ENCODE measurements at regions not wholly inside any gene's neighbourhood (a gene's known extent, or its start where the extent isn't known, plus 50 kb on each side); places are given as distances from the start of the nearest gene placed in this dataset.

DNA sequence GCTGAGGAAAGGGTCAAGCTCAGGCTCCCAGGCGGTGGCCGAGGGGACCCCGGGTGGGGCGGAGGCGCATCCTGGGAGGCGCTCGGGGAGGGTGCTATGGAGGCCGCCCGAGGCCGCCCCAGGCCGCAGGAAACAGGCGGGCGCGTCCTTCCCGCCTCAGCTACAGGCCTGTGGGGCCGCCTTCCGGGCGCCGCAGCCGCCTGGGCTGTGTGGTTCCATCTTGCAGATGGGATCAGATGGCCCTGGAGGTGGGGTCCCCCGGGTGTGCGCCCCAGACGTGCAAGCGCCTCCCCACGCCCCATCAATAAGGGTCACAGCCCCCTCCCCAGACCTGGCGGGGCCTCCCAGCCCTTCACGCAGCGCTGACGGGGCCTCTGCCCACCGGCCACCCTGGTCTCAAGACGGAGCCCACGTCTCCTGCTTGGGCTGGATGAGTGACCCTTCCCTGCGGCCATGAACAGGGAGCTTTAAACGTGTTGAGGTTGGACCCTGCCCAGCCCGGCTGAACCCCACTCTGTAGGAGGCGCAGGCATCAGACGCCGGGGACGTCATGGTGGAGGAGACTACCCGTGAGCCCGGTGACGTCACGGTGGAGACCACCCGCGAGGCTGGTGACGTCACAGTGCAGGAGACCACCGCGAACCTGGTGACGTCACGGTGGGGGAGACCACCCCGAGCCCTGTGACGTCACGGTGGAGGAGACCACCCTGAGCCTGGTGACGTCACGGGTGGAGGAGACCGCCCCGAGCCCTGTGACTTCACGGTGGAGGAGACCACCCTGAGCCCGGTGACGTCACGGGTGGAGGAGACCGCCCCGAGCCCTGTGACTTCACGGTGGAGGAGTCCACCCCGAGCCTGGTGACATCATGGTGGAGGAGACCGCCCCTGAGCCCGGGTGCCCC is 267.0 kb downstream of the DLL1 start (continued):
- TF ChIP-seq, protein P1, sequence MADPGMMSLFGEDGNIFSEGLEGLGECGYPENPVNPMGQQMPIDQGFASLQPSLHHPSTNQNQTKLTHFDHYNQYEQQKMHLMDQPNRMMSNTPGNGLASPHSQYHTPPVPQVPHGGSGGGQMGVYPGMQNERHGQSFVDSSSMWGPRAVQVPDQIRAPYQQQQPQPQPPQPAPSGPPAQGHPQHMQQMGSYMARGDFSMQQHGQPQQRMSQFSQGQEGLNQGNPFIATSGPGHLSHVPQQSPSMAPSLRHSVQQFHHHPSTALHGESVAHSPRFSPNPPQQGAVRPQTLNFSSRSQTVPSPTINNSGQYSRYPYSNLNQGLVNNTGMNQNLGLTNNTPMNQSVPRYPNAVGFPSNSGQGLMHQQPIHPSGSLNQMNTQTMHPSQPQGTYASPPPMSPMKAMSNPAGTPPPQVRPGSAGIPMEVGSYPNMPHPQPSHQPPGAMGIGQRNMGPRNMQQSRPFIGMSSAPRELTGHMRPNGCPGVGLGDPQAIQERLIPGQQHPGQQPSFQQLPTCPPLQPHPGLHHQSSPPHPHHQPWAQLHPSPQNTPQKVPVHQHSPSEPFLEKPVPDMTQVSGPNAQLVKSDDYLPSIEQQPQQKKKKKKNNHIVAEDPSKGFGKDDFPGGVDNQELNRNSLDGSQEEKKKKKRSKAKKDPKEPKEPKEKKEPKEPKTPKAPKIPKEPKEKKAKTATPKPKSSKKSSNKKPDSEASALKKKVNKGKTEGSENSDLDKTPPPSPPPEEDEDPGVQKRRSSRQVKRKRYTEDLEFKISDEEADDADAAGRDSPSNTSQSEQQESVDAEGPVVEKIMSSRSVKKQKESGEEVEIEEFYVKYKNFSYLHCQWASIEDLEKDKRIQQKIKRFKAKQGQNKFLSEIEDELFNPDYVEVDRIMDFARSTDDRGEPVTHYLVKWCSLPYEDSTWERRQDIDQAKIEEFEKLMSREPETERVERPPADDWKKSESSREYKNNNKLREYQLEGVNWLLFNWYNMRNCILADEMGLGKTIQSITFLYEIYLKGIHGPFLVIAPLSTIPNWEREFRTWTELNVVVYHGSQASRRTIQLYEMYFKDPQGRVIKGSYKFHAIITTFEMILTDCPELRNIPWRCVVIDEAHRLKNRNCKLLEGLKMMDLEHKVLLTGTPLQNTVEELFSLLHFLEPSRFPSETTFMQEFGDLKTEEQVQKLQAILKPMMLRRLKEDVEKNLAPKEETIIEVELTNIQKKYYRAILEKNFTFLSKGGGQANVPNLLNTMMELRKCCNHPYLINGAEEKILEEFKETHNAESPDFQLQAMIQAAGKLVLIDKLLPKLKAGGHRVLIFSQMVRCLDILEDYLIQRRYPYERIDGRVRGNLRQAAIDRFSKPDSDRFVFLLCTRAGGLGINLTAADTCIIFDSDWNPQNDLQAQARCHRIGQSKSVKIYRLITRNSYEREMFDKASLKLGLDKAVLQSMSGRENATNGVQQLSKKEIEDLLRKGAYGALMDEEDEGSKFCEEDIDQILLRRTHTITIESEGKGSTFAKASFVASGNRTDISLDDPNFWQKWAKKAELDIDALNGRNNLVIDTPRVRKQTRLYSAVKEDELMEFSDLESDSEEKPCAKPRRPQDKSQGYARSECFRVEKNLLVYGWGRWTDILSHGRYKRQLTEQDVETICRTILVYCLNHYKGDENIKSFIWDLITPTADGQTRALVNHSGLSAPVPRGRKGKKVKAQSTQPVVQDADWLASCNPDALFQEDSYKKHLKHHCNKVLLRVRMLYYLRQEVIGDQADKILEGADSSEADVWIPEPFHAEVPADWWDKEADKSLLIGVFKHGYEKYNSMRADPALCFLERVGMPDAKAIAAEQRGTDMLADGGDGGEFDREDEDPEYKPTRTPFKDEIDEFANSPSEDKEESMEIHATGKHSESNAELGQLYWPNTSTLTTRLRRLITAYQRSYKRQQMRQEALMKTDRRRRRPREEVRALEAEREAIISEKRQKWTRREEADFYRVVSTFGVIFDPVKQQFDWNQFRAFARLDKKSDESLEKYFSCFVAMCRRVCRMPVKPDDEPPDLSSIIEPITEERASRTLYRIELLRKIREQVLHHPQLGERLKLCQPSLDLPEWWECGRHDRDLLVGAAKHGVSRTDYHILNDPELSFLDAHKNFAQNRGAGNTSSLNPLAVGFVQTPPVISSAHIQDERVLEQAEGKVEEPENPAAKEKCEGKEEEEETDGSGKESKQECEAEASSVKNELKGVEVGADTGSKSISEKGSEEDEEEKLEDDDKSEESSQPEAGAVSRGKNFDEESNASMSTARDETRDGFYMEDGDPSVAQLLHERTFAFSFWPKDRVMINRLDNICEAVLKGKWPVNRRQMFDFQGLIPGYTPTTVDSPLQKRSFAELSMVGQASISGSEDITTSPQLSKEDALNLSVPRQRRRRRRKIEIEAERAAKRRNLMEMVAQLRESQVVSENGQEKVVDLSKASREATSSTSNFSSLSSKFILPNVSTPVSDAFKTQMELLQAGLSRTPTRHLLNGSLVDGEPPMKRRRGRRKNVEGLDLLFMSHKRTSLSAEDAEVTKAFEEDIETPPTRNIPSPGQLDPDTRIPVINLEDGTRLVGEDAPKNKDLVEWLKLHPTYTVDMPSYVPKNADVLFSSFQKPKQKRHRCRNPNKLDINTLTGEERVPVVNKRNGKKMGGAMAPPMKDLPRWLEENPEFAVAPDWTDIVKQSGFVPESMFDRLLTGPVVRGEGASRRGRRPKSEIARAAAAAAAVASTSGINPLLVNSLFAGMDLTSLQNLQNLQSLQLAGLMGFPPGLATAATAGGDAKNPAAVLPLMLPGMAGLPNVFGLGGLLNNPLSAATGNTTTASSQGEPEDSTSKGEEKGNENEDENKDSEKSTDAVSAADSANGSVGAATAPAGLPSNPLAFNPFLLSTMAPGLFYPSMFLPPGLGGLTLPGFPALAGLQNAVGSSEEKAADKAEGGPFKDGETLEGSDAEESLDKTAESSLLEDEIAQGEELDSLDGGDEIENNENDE (IDR thresholded peaks at IDR 0.05; ENCODE audit: insufficient replicate concordance, low read length), result no peak
- TF ChIP-seq YY1 (IDR thresholded peaks at IDR 0.05; ENCODE audit: low read depth, low read length), result no peak
- no peak for TF ChIP-seq GTF2F1 (IDR thresholded peaks at IDR 0.05; ENCODE audit: borderline replicate concordance, low read depth, low read length)
- no peak for TF ChIP-seq CHD1 (IDR thresholded peaks at IDR 0.05; ENCODE audit: low read depth, low read length)
- no peak for TF ChIP-seq PHF8 (conservative IDR thresholded peaks at IDR 0.05; ENCODE audit: low read depth, low read length)
- TF ChIP-seq GABPA (IDR thresholded peaks at IDR 0.05; ENCODE audit: borderline replicate concordance, insufficient read depth, low read length), result no peak
- TF ChIP-seq, protein P2, sequence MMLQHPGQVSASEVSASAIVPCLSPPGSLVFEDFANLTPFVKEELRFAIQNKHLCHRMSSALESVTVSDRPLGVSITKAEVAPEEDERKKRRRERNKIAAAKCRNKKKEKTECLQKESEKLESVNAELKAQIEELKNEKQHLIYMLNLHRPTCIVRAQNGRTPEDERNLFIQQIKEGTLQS (IDR thresholded peaks at IDR 0.05; ENCODE audit: insufficient read depth, low read depth, low read length), result no peak
- TF ChIP-seq SAP30 (IDR thresholded peaks at IDR 0.05; ENCODE audit: insufficient read depth, insufficient replicate concordance, low read length), result no peak
- TF ChIP-seq CHD2 (IDR thresholded peaks at IDR 0.05; ENCODE audit: low read length), result no peak

All from H1 (cell line).